Astrocyte (in vitro differentiated cells and primary cell): ENCODE measurements at regions not wholly inside any gene's neighbourhood (a gene's known extent, or its start where the extent isn't known, plus 50 kb on each side); places are given as distances from the start of the nearest gene placed in this dataset.

Source experiments
- CTCF ChIP-seq: IDR thresholded peaks from 2 replicates; pipeline ENCODE4 v1.5.1; 2011; ENCODE audit warnings: low read depth, mild to moderate bottlenecking, inconsistent platforms, low read length, moderate library complexity; ENCODE audit not compliant: insufficient read depth
- EZH2 ChIP-seq: IDR thresholded peaks from 2 replicates; pipeline ENCODE4 v1.6.1; 2012; ENCODE audit warnings: mild to moderate bottlenecking, low read length, inconsistent platforms; ENCODE audit not compliant: insufficient read depth

- no peak for TF ChIP-seq CTCF
- TF ChIP-seq EZH2 = no peak
These were observed 1266.6 kb upstream of the C9orf72 start for GRCh38 chr9:28839778-28840430.
